ENCODE measurements at regions not wholly inside any gene's neighbourhood (a gene's known extent, or its start where the extent isn't known, plus 50 kb on each side); places are given as distances from the start of the nearest gene placed in this dataset.

- Histone ChIP-seq H3K27ac (ENCODE audit: low read depth, low read length) (no peak overlapping the region), H3K4me3 (ENCODE audit: low read length) (no peak overlapping the region), H3K36me3 (ENCODE audit: insufficient read depth, low read length) (no peaks in the 10 kb centered on the region), H3K27me3 (ENCODE audit: insufficient read depth, low read length, poor library complexity, severe bottlenecking) (no peaks in the 10 kb centered on the region), H3K4me1 (ENCODE audit: insufficient read depth, low read length) (no peaks in the 10 kb centered on the region), H3K9me3 (ENCODE audit: low read length) (no peaks in the 10 kb centered on the region)
- H3K9me3 Mint-ChIP-seq = peaks cover 0 to 2% (median 0%) of the 10 kb centered on the region in 5 donors
- peaks cover 20 to 48% of the 10 kb centered on the region in 2 donors for H3K27me3 Mint-ChIP-seq
- H3K36me3 Mint-ChIP-seq = no peaks in the 10 kb centered on the region
- H3K4me1 Mint-ChIP-seq = no peaks in the 10 kb centered on the region
- no peak overlapping the region for H3K4me3 Mint-ChIP-seq
- CTCF ChIA-PET = no interaction called here
- POLR2A ChIA-PET = no interaction called here
- no peak for DNase-seq
- H3K27ac Mint-ChIP-seq = no peak overlapping the region
Observed at GRCh38 chr18:22606563-22607283, 189.0 kb upstream of the CTAGE1 start.

- Mint-ChIP-seq H3K4me3 (no peak overlapping the region), H3K27ac (no peak overlapping the region), H3K4me1 (no peaks in the 10 kb centered on the region), H3K36me3 (no peaks in the 10 kb centered on the region), H3K27me3 (peaks cover 20 to 48% of the 10 kb centered on the region in 2 donors), H3K9me3 (peaks cover 0 to 2% (median 0%) of the 10 kb centered on the region in 5 donors)
- H3K4me1 ChIP-seq (ENCODE audit: insufficient read depth, low read length) = no peaks in the 10 kb centered on the region
- ChIA-PET POLR2A (no interaction called here), CTCF (no interaction called here)
- no peaks in the 10 kb centered on the region for H3K9me3 ChIP-seq (ENCODE audit: low read length)
- no peaks in the 10 kb centered on the region for H3K27me3 ChIP-seq (ENCODE audit: insufficient read depth, low read length, poor library complexity, severe bottlenecking)
- H3K27ac ChIP-seq (ENCODE audit: low read depth, low read length) = no peak overlapping the region
- DNase-seq = no peak
- no peaks in the 10 kb centered on the region for H3K36me3 ChIP-seq (ENCODE audit: insufficient read depth, low read length)
- H3K4me3 ChIP-seq (ENCODE audit: low read length) = no peak overlapping the region
Observed at GRCh38 chr18:22607284-22607635, 189.5 kb upstream of the CTAGE1 start.

DNA sequence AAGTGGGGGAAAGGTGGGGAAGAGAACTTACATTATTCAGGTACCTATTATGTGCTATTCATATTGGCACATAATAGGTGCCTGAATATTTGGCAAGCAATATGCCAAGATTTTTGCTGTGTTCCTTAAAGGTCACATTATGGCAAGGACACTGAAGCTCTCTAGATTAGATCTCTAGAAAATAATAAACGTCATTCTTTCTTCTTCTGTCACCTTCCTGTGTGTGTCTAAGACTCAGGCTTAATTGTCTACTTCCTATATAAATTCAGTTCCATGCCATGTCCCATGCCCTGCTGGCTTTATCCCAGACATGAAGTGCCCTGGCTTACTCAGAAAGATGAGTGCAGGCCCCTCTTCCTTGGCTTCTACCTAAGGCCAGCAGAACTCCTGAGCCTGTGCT, 191.1 kb upstream of the CTAGE1 start:
- no peaks in the 10 kb centered on the region for H3K9me3 ChIP-seq (ENCODE audit: low read length)
- H3K4me3 Mint-ChIP-seq = no peak overlapping the region
- H3K27me3 ChIP-seq (ENCODE audit: insufficient read depth, low read length, poor library complexity, severe bottlenecking) = no peaks in the 10 kb centered on the region
- no peaks in the 10 kb centered on the region for H3K36me3 ChIP-seq (ENCODE audit: insufficient read depth, low read length)
- no peak overlapping the region for H3K4me3 ChIP-seq (ENCODE audit: low read length)
- H3K4me1 ChIP-seq (ENCODE audit: insufficient read depth, low read length) = no peaks in the 10 kb centered on the region
- ChIA-PET CTCF (no interaction called here), POLR2A (no interaction called here)
- peaks cover 0 to 2% (median 0%) of the 10 kb centered on the region in 5 donors for H3K9me3 Mint-ChIP-seq
- H3K4me1 Mint-ChIP-seq = no peaks in the 10 kb centered on the region
- DNase-seq = no peak
- H3K27ac Mint-ChIP-seq = no peak overlapping the region
- peaks cover 18 to 54% of the 10 kb centered on the region in 2 donors for H3K27me3 Mint-ChIP-seq
- no peaks in the 10 kb centered on the region for H3K36me3 Mint-ChIP-seq
- no peak overlapping the region for H3K27ac ChIP-seq (ENCODE audit: low read depth, low read length)

DNA sequence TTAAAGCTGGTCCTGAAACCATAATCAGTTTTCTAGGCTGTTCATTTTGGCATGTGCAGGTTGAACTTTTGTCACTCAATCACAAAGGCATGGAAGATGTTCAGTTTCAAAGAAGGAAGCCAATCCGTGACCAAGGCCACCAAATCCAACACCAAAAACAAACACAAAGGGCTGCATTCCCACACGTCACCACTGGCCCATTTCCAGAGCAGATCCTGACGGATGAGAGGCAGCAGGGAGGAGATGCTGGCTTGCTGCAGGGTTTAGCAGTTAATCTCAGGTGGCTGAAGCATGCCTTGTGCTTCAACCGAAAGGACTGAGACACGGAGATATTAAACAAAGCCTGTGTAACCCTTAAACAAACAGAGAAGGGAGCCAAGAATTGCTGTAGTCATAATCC, 191.9 kb upstream of the CTAGE1 start:
- CTCF ChIA-PET = no interaction called here
- Mint-ChIP-seq H3K9me3 (peaks cover 0 to 2% (median 0%) of the 10 kb centered on the region in 5 donors), H3K27ac (no peak overlapping the region), H3K36me3 (no peaks in the 10 kb centered on the region), H3K27me3 (peaks cover 18 to 56% of the 10 kb centered on the region in 2 donors), H3K4me3 (no peak overlapping the region), H3K4me1 (no peaks in the 10 kb centered on the region)
- no peak for DNase-seq
- Histone ChIP-seq H3K36me3 (ENCODE audit: insufficient read depth, low read length) (no peaks in the 10 kb centered on the region), H3K27me3 (ENCODE audit: insufficient read depth, low read length, poor library complexity, severe bottlenecking) (no peaks in the 10 kb centered on the region), H3K9me3 (ENCODE audit: low read length) (no peaks in the 10 kb centered on the region), H3K4me3 (ENCODE audit: low read length) (no peak overlapping the region), H3K27ac (ENCODE audit: low read depth, low read length) (no peak overlapping the region), H3K4me1 (ENCODE audit: insufficient read depth, low read length) (no peaks in the 10 kb centered on the region)
- POLR2A ChIA-PET = no interaction called here

- no peaks in the 10 kb centered on the region for H3K36me3 ChIP-seq (ENCODE audit: insufficient read depth, low read length)
- no peaks in the 10 kb centered on the region for H3K9me3 Mint-ChIP-seq
- H3K27me3 ChIP-seq (ENCODE audit: insufficient read depth, low read length, poor library complexity, severe bottlenecking) = no peaks in the 10 kb centered on the region
- no peak overlapping the region for H3K27ac Mint-ChIP-seq
- peaks cover 13 to 45% of the 10 kb centered on the region in 2 donors for H3K27me3 Mint-ChIP-seq
- H3K4me1 ChIP-seq (ENCODE audit: insufficient read depth, low read length) = no peaks in the 10 kb centered on the region
- H3K4me3 Mint-ChIP-seq = no peak overlapping the region
- H3K9me3 ChIP-seq (ENCODE audit: low read length) = no peaks in the 10 kb centered on the region
- ChIA-PET CTCF (no interaction called here), POLR2A (no interaction called here)
- H3K27ac ChIP-seq (ENCODE audit: low read depth, low read length) = no peak overlapping the region
- no peaks in the 10 kb centered on the region for H3K4me1 Mint-ChIP-seq
- no peak for DNase-seq
- H3K4me3 ChIP-seq (ENCODE audit: low read length) = no peak overlapping the region
- H3K36me3 Mint-ChIP-seq = no peaks in the 10 kb centered on the region
Observed at GRCh38 chr18:22613058-22613690, 195.5 kb upstream of the CTAGE1 start.

- ChIA-PET POLR2A (no interaction called here), CTCF (no interaction called here)
- Mint-ChIP-seq H3K4me1 (no peaks in the 10 kb centered on the region), H3K27me3 (peaks cover 18 to 46% of the 10 kb centered on the region in 2 donors), H3K9me3 (peaks cover 0 to 1% (median 0%) of the 10 kb centered on the region in 5 donors), H3K27ac (no peak overlapping the region), H3K4me3 (no peak overlapping the region), H3K36me3 (no peaks in the 10 kb centered on the region)
- Histone ChIP-seq H3K9me3 (ENCODE audit: low read length) (no peaks in the 10 kb centered on the region), H3K27me3 (ENCODE audit: insufficient read depth, low read length, poor library complexity, severe bottlenecking) (no peaks in the 10 kb centered on the region), H3K36me3 (ENCODE audit: insufficient read depth, low read length) (no peaks in the 10 kb centered on the region), H3K4me1 (ENCODE audit: insufficient read depth, low read length) (no peaks in the 10 kb centered on the region), H3K27ac (ENCODE audit: low read depth, low read length) (no peak overlapping the region), H3K4me3 (ENCODE audit: low read length) (no peak overlapping the region)
- DNase-seq = no peak
Observed at GRCh38 chr18:22613788-22614187, 196.1 kb upstream of the CTAGE1 start.

GRCh38 chr18:22623513-22623912, 205.8 kb upstream of the CTAGE1 start:
- Histone ChIP-seq H3K27ac (ENCODE audit: low read depth, low read length) (no peak overlapping the region), H3K4me1 (ENCODE audit: insufficient read depth, low read length) (no peaks in the 10 kb centered on the region), H3K36me3 (ENCODE audit: insufficient read depth, low read length) (no peaks in the 10 kb centered on the region), H3K9me3 (ENCODE audit: low read length) (no peaks in the 10 kb centered on the region), H3K4me3 (ENCODE audit: low read length) (no peak overlapping the region), H3K27me3 (ENCODE audit: insufficient read depth, low read length, poor library complexity, severe bottlenecking) (no peaks in the 10 kb centered on the region)
- ChIA-PET CTCF (no interaction called here), POLR2A (no interaction called here)
- Mint-ChIP-seq H3K27me3 (peaks cover 3 to 8% of the 10 kb centered on the region in 2 donors), H3K4me3 (no peak overlapping the region), H3K9me3 (peaks cover 0 to 11% (median 2%) of the 10 kb centered on the region in 5 donors), H3K27ac (no peak overlapping the region), H3K4me1 (no peaks in the 10 kb centered on the region), H3K36me3 (no peaks in the 10 kb centered on the region)
- no peak for DNase-seq

GRCh38 chr18:22624176-22624575, 206.5 kb upstream of the CTAGE1 start:
- H3K4me1 Mint-ChIP-seq = no peaks in the 10 kb centered on the region
- H3K4me1 ChIP-seq (ENCODE audit: insufficient read depth, low read length) = no peaks in the 10 kb centered on the region

More at GRCh38 chr18:22624176-22624575, 206.5 kb upstream of the CTAGE1 start:
- Histone ChIP-seq H3K27me3 (ENCODE audit: insufficient read depth, low read length, poor library complexity, severe bottlenecking) (no peaks in the 10 kb centered on the region), H3K36me3 (ENCODE audit: insufficient read depth, low read length) (no peaks in the 10 kb centered on the region), H3K4me3 (ENCODE audit: low read length) (no peak overlapping the region), H3K9me3 (ENCODE audit: low read length) (no peaks in the 10 kb centered on the region), H3K27ac (ENCODE audit: low read depth, low read length) (no peak overlapping the region)
- Mint-ChIP-seq H3K27me3 (peaks cover 4 to 5% of the 10 kb centered on the region in 2 donors), H3K36me3 (peaks cover 0 to 2% (median 0%) of the 10 kb centered on the region in 3 donors), H3K27ac (no peak overlapping the region), H3K9me3 (peaks cover 0 to 11% (median 2%) of the 10 kb centered on the region in 5 donors), H3K4me3 (no peak overlapping the region)
- POLR2A ChIA-PET = no interaction called here
- CTCF ChIA-PET = no interaction called here
- no peak for DNase-seq
